ENCODE measurements at regions not wholly inside any gene's neighbourhood (a gene's known extent, or its start where the extent isn't known, plus 50 kb on each side); places are given as distances from the start of the nearest gene placed in this dataset.

- no peak for TF ChIP-seq EZH2 (IDR thresholded peaks at IDR 0.05; ENCODE audit: low read length, missing control alignments)
- TF ChIP-seq CTCF (conservative IDR thresholded peaks at IDR 0.05 in 1 of 2, IDR thresholded peaks at IDR 0.05 in 1 of 2; ENCODE audit: low read depth in 1 of 2, low read length in 2 of 2), result no peak
Observed at GRCh38 chr3:11949351-11949750, 54.8 kb upstream of the SYN2 start.

Measured in fibroblast of lung (primary cell).